Forelimb muscle (tissue), 1 donor: ENCODE measurements at regions not wholly inside any gene's neighbourhood (a gene's known extent, or its start where the extent isn't known, plus 50 kb on each side); places are given as distances from the start of the nearest gene placed in this dataset.
A peak's percentile ranks its signal among the peaks of the same experiment; 100 is the strongest.
"Not testable (repeated sequence)": the region's sequence is repeated elsewhere in the genome, so short reads cannot be mapped to it uniquely, and the experiment has no call there.

ENCODE experiments used
- DNase-seq: peaks from one replicate; pipeline ENCODE4 v3.0.0-alpha.2; 2013; ENCODE audit warnings: low read depth

- no peak for DNase-seq
These were observed 334.7 kb upstream of the PIK3R1 start for GRCh38 chr5:67880876-67881275.

GRCh38 chr5:67880511-67880805 is 335.1 kb upstream of the PIK3R1 start:
- DNase-seq = no peak

GRCh38 chr5:67879620-67880510 is 335.7 kb upstream of the PIK3R1 start:
- no peak for DNase-seq

- DNase-seq = no peak
These were observed 336.6 kb upstream of the PIK3R1 start for GRCh38 chr5:67878933-67879332.

- no peak for DNase-seq
These were observed 339.2 kb upstream of the PIK3R1 start for GRCh38 chr5:67876371-67876770.

GRCh38 chr5:67875601-67876000 is 340.0 kb upstream of the PIK3R1 start:
- no peak for DNase-seq

GRCh38 chr5:67873935-67874334 is 341.6 kb upstream of the PIK3R1 start:
- no peak for DNase-seq

GRCh38 chr5:67870662-67871061 is 344.9 kb upstream of the PIK3R1 start:
- no peak for DNase-seq

GRCh38 chr5:67864335-67864734 is 351.2 kb upstream of the PIK3R1 start:
- DNase-seq = not testable (repeated sequence)

GRCh38 chr5:67858471-67859031 is 357.0 kb upstream of the PIK3R1 start:
- no peak for DNase-seq

GRCh38 chr5:67857502-67857901 is 358.1 kb upstream of the PIK3R1 start:
- no peak for DNase-seq

- DNase-seq = no peak
These were observed 360.0 kb upstream of the PIK3R1 start for GRCh38 chr5:67855523-67855922.

- not testable (repeated sequence) for DNase-seq
These were observed 364.6 kb upstream of the PIK3R1 start for GRCh38 chr5:67850906-67851305.

- no peak for DNase-seq
These were observed 370.6 kb upstream of the PIK3R1 start for GRCh38 chr5:67844924-67845323.

- DNase-seq = no peak
These were observed 372.8 kb upstream of the PIK3R1 start for GRCh38 chr5:67842806-67843205.

- DNase-seq = not testable (repeated sequence)
These were observed 378.3 kb upstream of the PIK3R1 start for GRCh38 chr5:67837225-67837624.

- DNase-seq = not testable (repeated sequence)
These were observed 379.1 kb upstream of the PIK3R1 start for GRCh38 chr5:67836496-67836895.

- DNase-seq = no peak
These were observed 384.5 kb upstream of the PIK3R1 start for GRCh38 chr5:67831048-67831447.

GRCh38 chr5:67827541-67827940 is 388.0 kb upstream of the PIK3R1 start:
- DNase-seq = peak; percentile 20

GRCh38 chr5:67824852-67825251 is 390.7 kb upstream of the PIK3R1 start:
- DNase-seq = no peak

- DNase-seq = no peak
These were observed 397.9 kb upstream of the PIK3R1 start for GRCh38 chr5:67817652-67818051.

GRCh38 chr5:67816456-67816855 is 399.1 kb upstream of the PIK3R1 start:
- DNase-seq = no peak
